ENCODE measurements at regions not wholly inside any gene's neighbourhood (a gene's known extent, or its start where the extent isn't known, plus 50 kb on each side); places are given as distances from the start of the nearest gene placed in this dataset.

- H4K20me1 ChIP-seq (replicated peaks in 1 of 2; ENCODE audit: control insufficient read depth in 1 of 2, insufficient read depth in 2 of 2, low read length in 2 of 2), result no peaks in the 10 kb centered on the region
- H2BK12ac ChIP-seq (ENCODE audit: low read depth, low read length), result no peak overlapping the region
- H2AK5ac ChIP-seq (ENCODE audit: low read depth, low read length), result no peak overlapping the region
- H4K8ac ChIP-seq (ENCODE audit: extremely low read depth, insufficient read depth, low read length), result no peak overlapping the region
- WGBS, 2 experiments (ENCODE audit: extremely low coverage in 1 of 2, insufficient coverage in 1 of 2, insufficient read length in 1 of 2, insufficient replicate concordance in 2 of 2, low coverage in 1 of 2, low lambda C conversion rate in 2 of 2, missing lambda C conversion rate in 1 of 2), result 93% methylated on average over 7 of the region's 7 CpGs; no CpG with 5 or more reads in 1 of the 2 experiments
- no peak overlapping the region for H3K56ac ChIP-seq (replicated peaks; ENCODE audit: insufficient read length, low read depth, low read length)
- no peak overlapping the region for H3K23ac ChIP-seq (ENCODE audit: insufficient read length)
- POLR2A ChIA-PET (ENCODE audit: partially characterized antibody), result no interaction called here
- no peak overlapping the region for H4K5ac ChIP-seq (ENCODE audit: insufficient read length, low read depth, low read length)
- no peak overlapping the region for H3K9ac ChIP-seq (replicated peaks in 1 of 4; ENCODE audit: extremely low read depth in 1 of 4, low read depth in 3 of 4, low read length in 3 of 4)
- no peaks in the 10 kb centered on the region for H3K36me3 ChIP-seq (ENCODE audit: control insufficient read depth in 2 of 4, insufficient read depth in 4 of 4, low read length in 3 of 4)
- H3K79me2 ChIP-seq (ENCODE audit: control insufficient read depth in 1 of 2, insufficient read depth in 2 of 2, low read length in 2 of 2), result no peaks in the 10 kb centered on the region
- no peak overlapping the region for H2BK20ac ChIP-seq (ENCODE audit: low read length)
- no peak overlapping the region for H2BK15ac ChIP-seq (ENCODE audit: low read length)
- no peak overlapping the region for H2AFZ ChIP-seq (ENCODE audit: low read length)
- H2BK120ac ChIP-seq (replicated peaks; ENCODE audit: low read depth, low read length), result no peak overlapping the region
- no peaks in the 10 kb centered on the region for H3K9me3 ChIP-seq (ENCODE audit: insufficient read depth in 2 of 2, low read depth in 1 of 2, low read length in 1 of 2)
- H3K18ac ChIP-seq (ENCODE audit: extremely low read depth, low read length), result no peak overlapping the region
- no peak overlapping the region for H3K27ac ChIP-seq (ENCODE audit: low read depth, low read length)
- H3K4ac ChIP-seq (replicated peaks; ENCODE audit: insufficient read length, low read depth, low read length), result no peak overlapping the region
- peaks cover 0 to 3% (median 0%) of the 10 kb centered on the region in 4 experiments; a peak in 2 of 7 replicates for H3K4me1 ChIP-seq (replicated peaks in 1 of 4; ENCODE audit: control insufficient read depth in 3 of 4, insufficient read depth in 4 of 4, low read length in 3 of 4)
- no peaks in the 10 kb centered on the region for H3K79me1 ChIP-seq (ENCODE audit: low read depth, low read length)
- H3K27me3 ChIP-seq (replicated peaks in 1 of 4; ENCODE audit: control insufficient read depth in 3 of 4, extremely low read depth in 1 of 4, insufficient read depth in 3 of 4, low read length in 3 of 4), result peaks cover 0 to 9% (median 0%) of the 10 kb centered on the region in 4 experiments; a peak in 3 of 7 replicates
- TF ChIP-seq JUN (IDR thresholded peaks at IDR 0.05; ENCODE audit: low read depth, low read length) (no peak), GABPA (IDR thresholded peaks at IDR 0.05; ENCODE audit: borderline replicate concordance, insufficient read depth, low read length) (no peak), RBBP5 (IDR thresholded peaks at IDR 0.05; ENCODE audit: borderline replicate concordance, low read depth, low read length) (no peak), ZNF274 (IDR thresholded peaks at IDR 0.05; ENCODE audit: borderline replicate concordance, extremely low read depth, low read length) (no peak)
- TF ChIP-seq, protein P1, sequence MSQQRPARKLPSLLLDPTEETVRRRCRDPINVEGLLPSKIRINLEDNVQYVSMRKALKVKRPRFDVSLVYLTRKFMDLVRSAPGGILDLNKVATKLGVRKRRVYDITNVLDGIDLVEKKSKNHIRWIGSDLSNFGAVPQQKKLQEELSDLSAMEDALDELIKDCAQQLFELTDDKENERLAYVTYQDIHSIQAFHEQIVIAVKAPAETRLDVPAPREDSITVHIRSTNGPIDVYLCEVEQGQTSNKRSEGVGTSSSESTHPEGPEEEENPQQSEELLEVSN (IDR thresholded peaks at IDR 0.05), result no peak
- DNase-seq (ENCODE audit: low read depth in 1 of 2, low spot score in 2 of 2) (no peak), FAIRE-seq (no peak)
- no peaks in the 10 kb centered on the region for H3K23me2 ChIP-seq (ENCODE audit: low read depth, low read length)
- no peak overlapping the region for H4K91ac ChIP-seq (replicated peaks; ENCODE audit: insufficient read length, low read length)
- no peak overlapping the region for H3K14ac ChIP-seq (ENCODE audit: insufficient read length)
- H3K4me3 ChIP-seq (ENCODE audit: extremely low read depth in 1 of 4, insufficient read depth in 2 of 4, low read depth in 3 of 4, low read length in 4 of 4), result no peak overlapping the region
- no peak overlapping the region for H3K4me2 ChIP-seq (ENCODE audit: insufficient read depth in 1 of 2, low read depth in 2 of 2, low read length in 2 of 2)
- H2BK5ac ChIP-seq (ENCODE audit: low read depth, low read length), result no peak overlapping the region
- CTCF ChIA-PET (ENCODE audit: partially characterized antibody), result interaction anchor here (0.6 to 2.5 kb wide), 4 partner anchors 17 to 952 kb away, joined by 3 to 8 read pairs (median 4); no protein-coding TSS in a partner anchor
These were observed 66.9 kb upstream of the CDH4 start for GRCh38 chr20:61185181-61185580.

All from H1 (cell line).